GM12872 (cell line): ENCODE measurements at regions not wholly inside any gene's neighbourhood (a gene's known extent, or its start where the extent isn't known, plus 50 kb on each side); places are given as distances from the start of the nearest gene placed in this dataset.

Source experiments
- TF ChIP-seq, protein P1 (sequence below): IDR thresholded peaks from 3 replicates; pipeline ENCODE4 v1.5.1; 2011; ENCODE audit warnings: low read depth, mild to moderate bottlenecking, low read length, moderate library complexity; ENCODE audit not compliant: insufficient read depth

DNA sequence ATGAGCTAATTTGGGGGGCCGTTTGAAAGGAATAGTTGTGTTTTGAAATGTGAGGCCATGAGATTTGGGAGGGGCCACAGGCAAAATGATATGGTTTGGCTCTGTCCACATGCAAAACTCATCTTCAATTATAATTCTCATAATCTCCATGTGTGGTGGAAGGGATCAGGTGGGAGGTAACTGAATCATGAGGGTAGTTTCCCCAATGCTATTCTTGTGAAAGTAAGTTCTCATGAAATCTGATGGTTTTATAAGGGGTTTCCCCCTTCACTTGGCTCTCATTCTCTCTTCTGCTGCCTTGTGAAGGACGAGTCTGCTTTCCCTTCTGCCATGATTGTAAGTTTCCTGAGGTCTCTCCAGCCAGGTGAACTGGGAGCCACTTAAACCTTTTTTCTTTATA, 490.8 kb upstream of the GRM3 start:
- TF ChIP-seq, protein P1, sequence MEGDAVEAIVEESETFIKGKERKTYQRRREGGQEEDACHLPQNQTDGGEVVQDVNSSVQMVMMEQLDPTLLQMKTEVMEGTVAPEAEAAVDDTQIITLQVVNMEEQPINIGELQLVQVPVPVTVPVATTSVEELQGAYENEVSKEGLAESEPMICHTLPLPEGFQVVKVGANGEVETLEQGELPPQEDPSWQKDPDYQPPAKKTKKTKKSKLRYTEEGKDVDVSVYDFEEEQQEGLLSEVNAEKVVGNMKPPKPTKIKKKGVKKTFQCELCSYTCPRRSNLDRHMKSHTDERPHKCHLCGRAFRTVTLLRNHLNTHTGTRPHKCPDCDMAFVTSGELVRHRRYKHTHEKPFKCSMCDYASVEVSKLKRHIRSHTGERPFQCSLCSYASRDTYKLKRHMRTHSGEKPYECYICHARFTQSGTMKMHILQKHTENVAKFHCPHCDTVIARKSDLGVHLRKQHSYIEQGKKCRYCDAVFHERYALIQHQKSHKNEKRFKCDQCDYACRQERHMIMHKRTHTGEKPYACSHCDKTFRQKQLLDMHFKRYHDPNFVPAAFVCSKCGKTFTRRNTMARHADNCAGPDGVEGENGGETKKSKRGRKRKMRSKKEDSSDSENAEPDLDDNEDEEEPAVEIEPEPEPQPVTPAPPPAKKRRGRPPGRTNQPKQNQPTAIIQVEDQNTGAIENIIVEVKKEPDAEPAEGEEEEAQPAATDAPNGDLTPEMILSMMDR, result no peak

DNA sequence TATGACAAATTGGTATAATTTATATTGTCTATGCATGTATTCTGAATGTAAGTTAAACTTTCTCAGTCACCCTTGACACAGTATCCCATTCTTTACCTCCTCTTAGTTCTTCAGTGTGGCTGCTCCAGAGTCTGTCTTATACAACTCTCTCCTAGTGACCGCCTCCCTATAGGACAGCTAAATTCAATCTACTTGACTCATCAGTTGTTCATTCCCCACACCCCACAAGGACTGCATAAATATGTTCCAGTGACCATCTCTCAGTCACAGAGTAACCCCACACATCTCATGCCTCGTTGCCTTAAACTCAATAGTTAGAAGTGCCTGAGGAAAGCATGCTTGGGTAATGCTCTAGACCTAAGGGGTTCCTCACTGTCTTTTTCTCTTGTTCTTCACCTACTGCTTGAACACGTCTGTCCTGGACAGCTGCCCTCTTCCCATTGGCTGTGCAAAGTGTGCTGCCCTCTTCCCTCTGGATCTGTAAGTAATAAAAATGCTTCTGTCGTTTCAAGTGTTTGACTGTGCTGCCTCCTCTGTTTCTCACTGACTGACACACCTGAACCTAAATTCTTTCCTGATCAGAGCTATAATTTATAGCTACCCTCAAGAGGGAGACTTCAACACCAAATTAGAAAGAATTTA, 494.6 kb upstream of the GRM3 start:
- TF ChIP-seq, protein P1, result no peak

DNA sequence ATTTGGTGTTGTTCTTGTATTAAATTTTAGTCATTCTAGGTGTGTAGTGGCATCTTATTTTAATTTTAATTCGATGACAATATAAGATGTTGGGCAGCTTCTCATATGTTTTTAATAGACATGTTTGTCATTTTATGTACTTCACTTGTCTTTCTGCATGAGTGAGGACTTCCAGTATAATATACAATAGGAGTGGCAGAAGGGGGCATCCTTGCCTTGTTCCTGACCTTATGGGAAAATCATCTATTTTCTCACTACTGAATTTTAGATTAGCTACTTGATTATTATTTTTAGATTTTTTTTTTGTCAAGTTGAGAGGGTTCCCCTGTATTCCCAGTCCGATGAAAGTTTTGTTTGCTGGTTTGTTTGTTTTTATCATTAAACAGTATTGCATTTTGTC, 495.2 kb upstream of the GRM3 start:
- TF ChIP-seq, protein P1, result no peak

DNA sequence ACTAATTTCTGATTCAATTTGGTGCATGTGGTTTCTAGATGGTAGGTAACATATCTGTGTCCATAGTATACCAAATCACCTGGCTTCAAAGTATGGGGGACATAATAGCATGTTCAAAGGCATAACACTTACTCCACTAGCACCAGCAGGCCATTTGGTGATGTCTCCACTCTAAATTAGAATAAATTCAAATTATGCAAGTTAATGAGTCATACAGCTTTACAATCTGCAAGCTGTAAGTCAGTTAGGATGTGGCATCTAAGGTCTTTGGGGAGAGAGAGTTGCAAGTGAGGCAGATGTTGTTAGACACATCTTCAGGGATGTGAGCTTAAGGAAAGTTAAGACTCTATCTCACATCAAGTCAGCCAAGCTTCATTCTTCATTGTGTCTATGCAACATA, 506.4 kb upstream of the GRM3 start:
- TF ChIP-seq, protein P1, result no peak

DNA sequence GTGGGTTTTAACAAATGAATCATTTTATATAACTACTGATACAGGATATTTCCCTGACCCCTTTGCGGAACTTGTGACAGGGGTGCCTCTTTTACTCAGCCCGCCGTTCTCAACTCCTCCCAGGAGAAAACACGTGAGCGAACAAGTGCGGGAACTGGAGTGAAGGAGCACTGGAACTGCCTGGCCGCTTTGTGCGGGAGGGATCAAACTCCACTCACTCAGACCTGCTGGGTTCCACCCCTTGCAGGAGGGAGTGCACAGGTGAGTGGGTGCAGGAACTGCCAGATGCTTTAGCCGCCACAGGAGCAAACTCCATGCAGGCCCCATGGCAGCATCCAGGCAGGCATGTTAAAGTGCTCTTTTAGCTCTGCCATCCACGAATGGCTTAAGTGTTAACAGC, 513.4 kb upstream of the GRM3 start:
- TF ChIP-seq, protein P1, result no peak

DNA sequence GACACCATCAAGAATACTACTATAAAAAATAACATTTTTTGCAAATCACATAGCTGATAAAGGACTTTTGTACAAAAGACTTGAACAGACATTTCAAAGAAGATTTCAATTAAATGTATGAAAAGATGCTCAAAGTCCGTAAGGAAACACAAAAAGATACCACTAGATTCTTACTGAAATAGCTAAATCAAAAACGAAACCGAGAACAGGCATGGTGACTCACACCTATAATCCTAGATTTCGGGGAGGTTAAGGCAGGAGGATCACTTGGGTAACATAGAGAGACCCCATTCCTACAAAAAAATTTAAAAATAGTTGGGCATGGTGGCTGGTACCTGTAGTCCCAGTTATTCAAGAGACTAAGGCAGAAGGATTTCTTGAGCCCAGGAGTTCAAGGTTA, 520.2 kb upstream of the GRM3 start:
- TF ChIP-seq, protein P1, result no peak

DNA sequence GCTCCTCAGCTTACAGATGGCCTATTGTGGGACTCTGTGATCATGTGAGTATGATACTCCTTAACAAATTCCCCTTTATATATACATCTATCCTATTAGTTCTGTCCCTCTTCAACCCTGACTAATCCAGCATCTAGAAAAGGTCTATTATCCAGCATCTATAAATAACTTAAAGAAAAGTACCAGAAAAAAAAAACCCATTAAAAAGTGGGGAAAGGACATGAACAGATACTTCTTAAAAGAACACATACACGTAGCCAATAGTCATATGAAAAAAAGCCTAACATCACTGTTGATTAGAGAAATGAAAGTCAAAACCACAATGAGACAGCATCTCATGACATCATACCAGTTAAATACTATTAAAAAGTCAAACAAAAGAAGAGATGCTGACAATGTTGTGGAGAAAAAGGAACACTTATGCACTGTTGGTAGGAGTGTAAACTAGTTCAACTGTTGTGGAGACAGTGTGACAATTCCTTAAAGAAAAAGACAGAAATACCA, 549.5 kb upstream of the GRM3 start:
- TF ChIP-seq, protein P1, result no peak
